Astrocyte (in vitro differentiated cells and primary cell): ENCODE measurements at regions not wholly inside any gene's neighbourhood (a gene's known extent, or its start where the extent isn't known, plus 50 kb on each side); places are given as distances from the start of the nearest gene placed in this dataset.

Source experiments
- CTCF ChIP-seq: IDR thresholded peaks from 2 replicates; pipeline ENCODE4 v1.5.1; 2011; ENCODE audit warnings: low read depth, mild to moderate bottlenecking, inconsistent platforms, low read length, moderate library complexity; ENCODE audit not compliant: insufficient read depth
- EZH2 ChIP-seq: IDR thresholded peaks from 2 replicates; pipeline ENCODE4 v1.6.1; 2012; ENCODE audit warnings: mild to moderate bottlenecking, low read length, inconsistent platforms; ENCODE audit not compliant: insufficient read depth

GRCh38 chr3:139737682-139738361, 60.0 kb upstream of the NMNAT3 start:
- TF ChIP-seq EZH2 = no peak
- no peak for TF ChIP-seq CTCF
